ENCODE measurements at regions not wholly inside any gene's neighbourhood (a gene's known extent, or its start where the extent isn't known, plus 50 kb on each side); places are given as distances from the start of the nearest gene placed in this dataset.

GRCh38 chr2:207290833-207291624, 125.3 kb upstream of the KLF7 start (continued):
- no peak for TF ChIP-seq TCF7 (IDR thresholded peaks at IDR 0.05; ENCODE audit: borderline replicate concordance)
- TF ChIP-seq NFYB (IDR thresholded peaks at IDR 0.05; ENCODE audit: insufficient read depth, low read depth, low read length), result no peak
- peak; percentile 80; the same call in 1 of the 2 replicates for TF ChIP-seq PAX5 (IDR thresholded peaks at IDR 0.05; ENCODE audit: borderline replicate concordance, low read depth, low read length)
- no peak for TF ChIP-seq ZNF622 (IDR thresholded peaks at IDR 0.05)
- no peak for TF ChIP-seq RBBP5 (conservative IDR thresholded peaks at IDR 0.05)
- TF ChIP-seq FOS (IDR thresholded peaks at IDR 0.05; ENCODE audit: borderline replicate concordance, extremely low read depth, insufficient read length), result no peak
- TF ChIP-seq IRF3 (IDR thresholded peaks at IDR 0.05), result no peak
- TF ChIP-seq EP300 (IDR thresholded peaks at IDR 0.05; ENCODE audit: borderline replicate concordance in 1 of 2, control insufficient read depth in 1 of 2, low read depth in 2 of 2, low read length in 2 of 2), result no peak
- no peak for TF ChIP-seq ZBTB40 (IDR thresholded peaks at IDR 0.05; ENCODE audit: borderline replicate concordance)
- no peak for TF ChIP-seq FOXK2 (IDR thresholded peaks at IDR 0.05)
- TF ChIP-seq PKNOX1 (IDR thresholded peaks at IDR 0.05), result peak; percentile 64
- TF ChIP-seq PBX3 (IDR thresholded peaks at IDR 0.05; ENCODE audit: insufficient replicate concordance, low read depth, low read length), result no peak
- TF ChIP-seq BACH1 (IDR thresholded peaks at IDR 0.05; ENCODE audit: borderline replicate concordance), result no peak
- peak; percentile 45 for TF ChIP-seq RUNX3 (IDR thresholded peaks at IDR 0.05; ENCODE audit: low read length)
- no peak for TF ChIP-seq ELK1 (IDR thresholded peaks at IDR 0.05; ENCODE audit: low read depth, low read length)
- TF ChIP-seq YBX1 (IDR thresholded peaks at IDR 0.05), result no peak
- no peak for TF ChIP-seq POLR2AphosphoS2 (IDR thresholded peaks at IDR 0.05; ENCODE audit: low read depth, low read length)
- no peak for TF ChIP-seq BCL3 (IDR thresholded peaks at IDR 0.05; ENCODE audit: borderline replicate concordance, insufficient read depth, low read depth, low read length, poor library complexity, severe bottlenecking)
- TF ChIP-seq ATF7 (IDR thresholded peaks at IDR 0.05; ENCODE audit: low read depth), result peak; percentile 85

Data from GM12878 (cell line).